ENCODE measurements at regions not wholly inside any gene's neighbourhood (a gene's known extent, or its start where the extent isn't known, plus 50 kb on each side); places are given as distances from the start of the nearest gene placed in this dataset.

- Mint-ChIP-seq H3K27me3 (ENCODE audit: low read depth) (no peaks in the 10 kb centered on the region), H3K9me3 (no peaks in the 10 kb centered on the region), H3K36me3 (no peaks in the 10 kb centered on the region), H3K27ac (no peak overlapping the region), H3K4me3 (no peak overlapping the region), H3K4me1 (peaks cover 3% of the 10 kb centered on the region)
- DNase-seq (ENCODE audit: low spot score in 2 of 2, unreplicated experiment in 2 of 2): no peak
- TF ChIP-seq CTCF (IDR thresholded peaks at IDR 0.05; ENCODE audit: unreplicated experiment): no peak
Measured at GRCh38 chr3:161754420-161755053, 257.9 kb downstream of the OTOL1 start.

- Mint-ChIP-seq H3K4me1 (peaks cover 2% of the 10 kb centered on the region), H3K36me3 (no peaks in the 10 kb centered on the region), H3K27me3 (ENCODE audit: low read depth) (no peaks in the 10 kb centered on the region)
Measured at GRCh38 chr3:161759444-161759843, 262.8 kb downstream of the OTOL1 start.

GRCh38 chr3:161766331-161766730 lies 269.7 kb downstream of the OTOL1 start:
- peaks cover 3% of the 10 kb centered on the region for H3K9me3 Mint-ChIP-seq

More at GRCh38 chr3:161759444-161759843, 262.8 kb downstream of the OTOL1 start:
- H3K4me3 Mint-ChIP-seq: no peak overlapping the region
- DNase-seq (ENCODE audit: low spot score in 2 of 2, unreplicated experiment in 2 of 2): no peak
- no peak overlapping the region for H3K27ac Mint-ChIP-seq
- peaks cover 11% of the 10 kb centered on the region for H3K9me3 Mint-ChIP-seq
- TF ChIP-seq CTCF (IDR thresholded peaks at IDR 0.05; ENCODE audit: unreplicated experiment): no peak

GRCh38 chr3:161770484-161771386 lies 274.1 kb downstream of the OTOL1 start:
- H3K36me3 Mint-ChIP-seq: no peaks in the 10 kb centered on the region
- H3K27ac Mint-ChIP-seq: no peak overlapping the region
- peaks cover 15% of the 10 kb centered on the region for H3K4me1 Mint-ChIP-seq
- TF ChIP-seq CTCF (IDR thresholded peaks at IDR 0.05; ENCODE audit: unreplicated experiment): no peak
- peaks cover 8% of the 10 kb centered on the region for H3K9me3 Mint-ChIP-seq
- H3K4me3 Mint-ChIP-seq: no peak overlapping the region
- DNase-seq (ENCODE audit: low spot score in 2 of 2, unreplicated experiment in 2 of 2): no peak
- no peaks in the 10 kb centered on the region for H3K27me3 Mint-ChIP-seq (ENCODE audit: low read depth)

More at GRCh38 chr3:161766331-161766730, 269.7 kb downstream of the OTOL1 start:
- Mint-ChIP-seq H3K4me1 (peaks cover 15% of the 10 kb centered on the region), H3K36me3 (no peaks in the 10 kb centered on the region), H3K27me3 (ENCODE audit: low read depth) (no peaks in the 10 kb centered on the region), H3K27ac (peak overlapping the region; percentile 30), H3K4me3 (no peak overlapping the region)
- DNase-seq (ENCODE audit: low spot score in 2 of 2, unreplicated experiment in 2 of 2): no peak
- TF ChIP-seq CTCF (IDR thresholded peaks at IDR 0.05; ENCODE audit: unreplicated experiment): no peak

GRCh38 chr3:161781381-161781780 lies 284.8 kb downstream of the OTOL1 start:
- DNase-seq (ENCODE audit: low spot score in 2 of 2, unreplicated experiment in 2 of 2): no peak
- Mint-ChIP-seq H3K27me3 (ENCODE audit: low read depth) (no peaks in the 10 kb centered on the region), H3K36me3 (peaks cover 4% of the 10 kb centered on the region), H3K27ac (peak overlapping the region; percentile 92), H3K9me3 (peaks cover 23% of the 10 kb centered on the region), H3K4me1 (peaks cover 18% of the 10 kb centered on the region), H3K4me3 (peak overlapping the region; percentile 17)
- no peak for TF ChIP-seq CTCF (IDR thresholded peaks at IDR 0.05; ENCODE audit: unreplicated experiment)

Measured in mesothelial cell of epicardium (in vitro differentiated cells).